ENCODE measurements at regions not wholly inside any gene's neighbourhood (a gene's known extent, or its start where the extent isn't known, plus 50 kb on each side); places are given as distances from the start of the nearest gene placed in this dataset.

- TF ChIP-seq CTCF (IDR thresholded peaks at IDR 0.05) (no peak), ZFX (IDR thresholded peaks at IDR 0.05; ENCODE audit: borderline replicate concordance) (no peak)
Observed at GRCh38 chr2:238527565-238527964, 100.8 kb downstream of the ASB1 start.
